ENCODE measurements at regions not wholly inside any gene's neighbourhood (a gene's known extent, or its start where the extent isn't known, plus 50 kb on each side); places are given as distances from the start of the nearest gene placed in this dataset.

DNA sequence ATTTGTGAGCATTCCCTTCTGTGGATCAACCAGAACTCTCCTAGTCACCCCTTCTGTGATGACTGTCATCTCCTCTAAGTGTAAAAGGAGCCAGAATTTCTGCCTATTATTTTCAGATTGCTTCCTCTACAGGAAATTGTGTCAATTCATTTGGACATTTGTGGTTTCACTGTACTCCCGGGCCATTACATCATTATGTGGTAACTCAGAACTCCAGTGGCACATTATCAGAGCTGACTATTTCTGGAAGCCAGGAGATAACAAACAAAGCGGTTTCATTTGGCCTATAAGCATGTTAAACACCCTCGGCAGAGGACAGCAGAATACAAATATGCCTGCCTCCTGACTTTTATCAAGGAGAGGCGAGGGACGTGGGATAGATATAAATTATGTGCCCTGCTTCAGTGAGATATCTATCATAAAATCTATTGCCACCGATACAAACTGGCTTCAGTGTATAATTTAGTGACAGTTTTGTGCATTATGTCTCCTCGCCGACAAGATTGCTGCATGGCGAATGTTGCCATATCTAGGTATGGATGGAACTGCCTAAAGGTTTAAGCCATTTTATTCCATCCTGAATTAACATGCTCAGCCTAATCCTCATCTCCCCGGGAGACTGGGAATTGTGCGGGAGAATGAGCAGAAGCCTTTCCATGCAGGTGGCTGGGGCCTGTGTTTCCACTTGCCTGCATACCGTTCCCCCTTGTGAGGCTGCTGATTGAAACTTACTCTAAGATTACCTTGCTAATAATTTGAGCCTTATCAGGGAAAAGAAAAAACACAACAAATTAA is 193.4 kb upstream of the SEMA6D start:
- intact Hi-C loops (cut with micrococcal nuclease; ENCODE audit: unreplicated experiment): no loop called here
- FAIRE-seq (no peak), DNase-seq (ENCODE audit: low spot score) (no peak), ATAC-seq (no peak)
- peaks cover 82% of the 10 kb centered on the region for H3K9me3 ChIP-seq (ENCODE audit: low read length)
- H3K27me3 ChIP-seq (ENCODE audit: control insufficient read depth in 1 of 2, insufficient read depth in 2 of 2, low read length in 2 of 2): no peaks in the 10 kb centered on the region
- H3K27ac ChIP-seq (ENCODE audit: extremely low read length, insufficient read depth, low read length): no peak overlapping the region
- H3K79me2 ChIP-seq (ENCODE audit: insufficient read depth, low read length): no peaks in the 10 kb centered on the region
- ChIA-PET POLR2A (no interaction called here), CTCF (ENCODE audit: low intra/inter-chr PET ratio, low total read pairs) (no interaction called here)
- 32% methylated on average over 12 of the region's 12 CpGs for WGBS (ENCODE audit: low lambda C conversion rate)
- no peaks in the 10 kb centered on the region for H3K36me3 ChIP-seq (replicated peaks in 1 of 2; ENCODE audit: control insufficient read depth in 1 of 2, insufficient read depth in 2 of 2, low read length in 2 of 2)
- no TSS peak for BruUV-seq (replicated peaks)
- no peaks in the 10 kb centered on the region for H3K4me1 ChIP-seq (ENCODE audit: insufficient read depth, low read length)
- no peak overlapping the region for H3K4me2 ChIP-seq (ENCODE audit: low read depth, low read length)
- H3K4me3 ChIP-seq (replicated peaks in 1 of 3; ENCODE audit: insufficient read depth in 1 of 3, low read depth in 2 of 3, low read length in 3 of 3): no peak overlapping the region
- no peak overlapping the region for H2AFZ ChIP-seq (ENCODE audit: low read length)
- H3K9ac ChIP-seq (ENCODE audit: insufficient read depth, low read depth, low read length): no peak overlapping the region
- H4K20me1 ChIP-seq (ENCODE audit: insufficient read depth, low read length): no peaks in the 10 kb centered on the region
- in situ Hi-C loops (cut with HindIII; ENCODE audit: extremely low pct_ligation_motif_present, low pct_unique_long_range_greater_than_20kb): no loop called here
- TF ChIP-seq, protein P1, sequence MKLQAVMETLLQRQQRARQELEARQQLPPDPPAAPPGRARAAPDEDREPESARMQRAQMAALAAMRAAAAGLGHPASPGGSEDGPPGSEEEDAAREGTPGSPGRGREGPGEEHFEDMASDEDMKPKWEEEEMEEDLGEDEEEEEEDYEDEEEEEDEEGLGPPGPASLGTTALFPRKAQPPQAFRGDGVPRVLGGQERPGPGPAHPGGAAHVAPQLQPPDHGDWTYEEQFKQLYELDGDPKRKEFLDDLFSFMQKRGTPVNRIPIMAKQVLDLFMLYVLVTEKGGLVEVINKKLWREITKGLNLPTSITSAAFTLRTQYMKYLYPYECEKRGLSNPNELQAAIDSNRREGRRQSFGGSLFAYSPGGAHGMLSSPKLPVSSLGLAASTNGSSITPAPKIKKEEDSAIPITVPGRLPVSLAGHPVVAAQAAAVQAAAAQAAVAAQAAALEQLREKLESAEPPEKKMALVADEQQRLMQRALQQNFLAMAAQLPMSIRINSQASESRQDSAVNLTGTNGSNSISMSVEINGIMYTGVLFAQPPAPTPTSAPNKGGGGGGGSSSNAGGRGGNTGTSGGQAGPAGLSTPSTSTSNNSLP (IDR thresholded peaks at IDR 0.05; ENCODE audit: low read depth, low read length): no peak
- TF ChIP-seq, protein P2, sequence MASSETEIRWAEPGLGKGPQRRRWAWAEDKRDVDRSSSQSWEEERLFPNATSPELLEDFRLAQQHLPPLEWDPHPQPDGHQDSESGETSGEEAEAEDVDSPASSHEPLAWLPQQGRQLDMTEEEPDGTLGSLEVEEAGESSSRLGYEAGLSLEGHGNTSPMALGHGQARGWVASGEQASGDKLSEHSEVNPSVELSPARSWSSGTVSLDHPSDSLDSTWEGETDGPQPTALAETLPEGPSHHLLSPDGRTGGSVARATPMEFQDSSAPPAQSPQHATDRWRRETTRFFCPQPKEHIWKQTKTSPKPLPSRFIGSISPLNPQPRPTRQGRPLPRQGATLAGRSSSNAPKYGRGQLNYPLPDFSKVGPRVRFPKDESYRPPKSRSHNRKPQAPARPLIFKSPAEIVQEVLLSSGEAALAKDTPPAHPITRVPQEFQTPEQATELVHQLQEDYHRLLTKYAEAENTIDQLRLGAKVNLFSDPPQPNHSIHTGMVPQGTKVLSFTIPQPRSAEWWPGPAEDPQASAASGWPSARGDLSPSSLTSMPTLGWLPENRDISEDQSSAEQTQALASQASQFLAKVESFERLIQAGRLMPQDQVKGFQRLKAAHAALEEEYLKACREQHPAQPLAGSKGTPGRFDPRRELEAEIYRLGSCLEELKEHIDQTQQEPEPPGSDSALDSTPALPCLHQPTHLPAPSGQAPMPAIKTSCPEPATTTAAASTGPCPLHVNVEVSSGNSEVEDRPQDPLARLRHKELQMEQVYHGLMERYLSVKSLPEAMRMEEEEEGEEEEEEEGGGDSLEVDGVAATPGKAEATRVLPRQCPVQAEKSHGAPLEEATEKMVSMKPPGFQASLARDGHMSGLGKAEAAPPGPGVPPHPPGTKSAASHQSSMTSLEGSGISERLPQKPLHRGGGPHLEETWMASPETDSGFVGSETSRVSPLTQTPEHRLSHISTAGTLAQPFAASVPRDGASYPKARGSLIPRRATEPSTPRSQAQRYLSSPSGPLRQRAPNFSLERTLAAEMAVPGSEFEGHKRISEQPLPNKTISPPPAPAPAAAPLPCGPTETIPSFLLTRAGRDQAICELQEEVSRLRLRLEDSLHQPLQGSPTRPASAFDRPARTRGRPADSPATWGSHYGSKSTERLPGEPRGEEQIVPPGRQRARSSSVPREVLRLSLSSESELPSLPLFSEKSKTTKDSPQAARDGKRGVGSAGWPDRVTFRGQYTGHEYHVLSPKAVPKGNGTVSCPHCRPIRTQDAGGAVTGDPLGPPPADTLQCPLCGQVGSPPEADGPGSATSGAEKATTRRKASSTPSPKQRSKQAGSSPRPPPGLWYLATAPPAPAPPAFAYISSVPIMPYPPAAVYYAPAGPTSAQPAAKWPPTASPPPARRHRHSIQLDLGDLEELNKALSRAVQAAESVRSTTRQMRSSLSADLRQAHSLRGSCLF (CRISPR knock-in tag; IDR thresholded peaks at IDR 0.05; ENCODE audit: borderline replicate concordance): no peak
- no peak for TF ChIP-seq ZFX (CRISPR knock-in tag; IDR thresholded peaks at IDR 0.05; ENCODE audit: low read depth)
- no peak for TF ChIP-seq FOXO1 (CRISPR knock-in tag; IDR thresholded peaks at IDR 0.05)
- no peak for TF ChIP-seq ZNF225 (CRISPR knock-in tag; IDR thresholded peaks at IDR 0.05)
- no peak for TF ChIP-seq SP2 (CRISPR knock-in tag; IDR thresholded peaks at IDR 0.05)
- no peak for TF ChIP-seq MAZ (IDR thresholded peaks at IDR 0.05; ENCODE audit: borderline replicate concordance, low read depth, low read length)
- TF ChIP-seq MAZ (CRISPR knock-in tag; IDR thresholded peaks at IDR 0.05; ENCODE audit: low read depth): no peak
- TF ChIP-seq BCL6 (CRISPR knock-in tag; IDR thresholded peaks at IDR 0.05): no peak
- TF ChIP-seq ZBTB7A (CRISPR knock-in tag; IDR thresholded peaks at IDR 0.05): no peak
- no peak for TF ChIP-seq SMAD9 (CRISPR knock-in tag; IDR thresholded peaks at IDR 0.05)
- no peak for TF ChIP-seq JARID2 (CRISPR knock-in tag; IDR thresholded peaks at IDR 0.05; ENCODE audit: insufficient replicate concordance)
- TF ChIP-seq SRY (CRISPR knock-in tag; IDR thresholded peaks at IDR 0.05): no peak
- no peak for TF ChIP-seq EP300 (IDR thresholded peaks at IDR 0.05; ENCODE audit: low read depth in 2 of 2, low read length in 2 of 2)
- no peak for TF ChIP-seq EP300 (CRISPR knock-in tag; IDR thresholded peaks at IDR 0.05; ENCODE audit: borderline replicate concordance)
- TF ChIP-seq PHF8 (CRISPR knock-in tag; IDR thresholded peaks at IDR 0.05): no peak
- TF ChIP-seq ETV5 (CRISPR knock-in tag; IDR thresholded peaks at IDR 0.05; ENCODE audit: borderline replicate concordance): no peak
- TF ChIP-seq FOXC1 (CRISPR knock-in tag; IDR thresholded peaks at IDR 0.05; ENCODE audit: borderline replicate concordance): no peak
- TF ChIP-seq BRD4 (CRISPR knock-in tag; IDR thresholded peaks at IDR 0.05): no peak
